ENCODE measurements at regions not wholly inside any gene's neighbourhood (a gene's known extent, or its start where the extent isn't known, plus 50 kb on each side); places are given as distances from the start of the nearest gene placed in this dataset.

DNA sequence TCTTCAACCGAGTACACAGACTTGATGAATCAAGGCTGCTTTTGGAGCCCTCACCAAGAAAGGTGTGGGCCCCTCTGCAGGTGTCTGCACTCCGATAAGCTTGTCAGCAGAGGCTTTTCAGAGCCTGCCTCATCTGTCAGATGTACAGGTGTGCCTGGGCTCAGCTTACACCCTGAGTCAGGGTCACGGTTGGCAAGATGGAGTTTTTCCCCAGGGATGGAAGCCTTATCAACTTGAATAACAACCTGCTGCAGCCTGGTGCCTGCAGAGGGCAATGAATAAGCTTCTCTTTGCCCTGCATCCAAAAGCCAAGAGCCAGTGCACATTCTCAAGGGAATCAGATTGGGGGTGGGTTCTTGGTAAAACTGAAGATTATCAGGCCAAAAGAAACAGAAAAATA, 427.1 kb downstream of the CD83 start:
- Histone ChIP-seq H4K20me1 (ENCODE audit: insufficient read depth) (no peaks in the 10 kb centered on the region), H3K9me2 (ENCODE audit: insufficient read depth, low read length) (no peaks in the 10 kb centered on the region), H3K79me2 (replicated peaks; ENCODE audit: insufficient read depth, low read length) (no peaks in the 10 kb centered on the region), H3K36me3 (ENCODE audit: insufficient read depth, low read length) (no peaks in the 10 kb centered on the region), H3K9me3 (ENCODE audit: low read length) (no peaks in the 10 kb centered on the region), H2AFZ (ENCODE audit: low read depth, low read length) (no peak overlapping the region), H3K9ac (ENCODE audit: low read length) (no peak overlapping the region), H3K27me3 (ENCODE audit: insufficient read depth, low read depth, low read length) (no peaks in the 10 kb centered on the region), H3K4me3 (ENCODE audit: low read length) (no peak overlapping the region), H3K27ac (ENCODE audit: low read length) (no peak overlapping the region), H3F3A (ENCODE audit: insufficient read depth, low read length, poor library complexity, severe bottlenecking) (peaks cover under 1% of the 10 kb centered on the region), H3K4me2 (ENCODE audit: low read length) (no peak overlapping the region)
- TF ChIP-seq POLR2AphosphoS5 (IDR thresholded peaks at IDR 0.05): no peak

DNA sequence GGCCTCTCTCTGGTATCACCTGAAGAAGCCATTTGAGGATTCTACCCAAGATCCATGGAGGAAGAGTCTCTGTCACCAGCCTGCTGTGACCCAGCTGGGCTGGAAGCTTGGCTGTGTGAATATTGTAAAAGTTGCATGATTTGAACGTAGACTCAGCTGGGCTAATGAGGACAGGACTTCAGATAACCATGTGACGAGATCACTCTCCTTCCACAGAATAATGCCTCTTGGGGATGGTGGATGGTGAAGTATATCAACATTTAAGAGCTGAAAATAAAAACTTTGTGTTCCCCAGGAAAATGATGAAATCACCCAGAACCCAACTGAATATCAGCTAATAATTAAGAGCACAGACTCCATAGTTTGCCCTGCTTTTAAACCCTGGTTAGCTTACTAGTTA, 427.9 kb downstream of the CD83 start:
- H3K79me2 ChIP-seq (replicated peaks; ENCODE audit: insufficient read depth, low read length): no peaks in the 10 kb centered on the region
- no peak overlapping the region for H3K27ac ChIP-seq (ENCODE audit: low read length)
- no peak overlapping the region for H3K9ac ChIP-seq (ENCODE audit: low read length)
- no peaks in the 10 kb centered on the region for H3K9me3 ChIP-seq (ENCODE audit: low read length)
- H4K20me1 ChIP-seq (ENCODE audit: insufficient read depth): no peaks in the 10 kb centered on the region
- H3K27me3 ChIP-seq (ENCODE audit: insufficient read depth, low read depth, low read length): no peaks in the 10 kb centered on the region
- H2AFZ ChIP-seq (ENCODE audit: low read depth, low read length): no peak overlapping the region
- TF ChIP-seq TAF1 (IDR thresholded peaks at IDR 0.05; ENCODE audit: low read depth): no peak
- no peak for TF ChIP-seq EP300 (conservative IDR thresholded peaks at IDR 0.05; ENCODE audit: poor library complexity, severe bottlenecking)
- TF ChIP-seq POLR2AphosphoS5 (IDR thresholded peaks at IDR 0.05): no peak
- no peak for TF ChIP-seq RAD21 (conservative IDR thresholded peaks at IDR 0.05)
- TF ChIP-seq EZH2 (IDR thresholded peaks at IDR 0.05; ENCODE audit: borderline replicate concordance, insufficient read depth, low read length, poor library complexity, severe bottlenecking): no peak
- TF ChIP-seq SMC3 (conservative IDR thresholded peaks at IDR 0.05; ENCODE audit: poor library complexity): no peak
- TF ChIP-seq, protein P1, sequence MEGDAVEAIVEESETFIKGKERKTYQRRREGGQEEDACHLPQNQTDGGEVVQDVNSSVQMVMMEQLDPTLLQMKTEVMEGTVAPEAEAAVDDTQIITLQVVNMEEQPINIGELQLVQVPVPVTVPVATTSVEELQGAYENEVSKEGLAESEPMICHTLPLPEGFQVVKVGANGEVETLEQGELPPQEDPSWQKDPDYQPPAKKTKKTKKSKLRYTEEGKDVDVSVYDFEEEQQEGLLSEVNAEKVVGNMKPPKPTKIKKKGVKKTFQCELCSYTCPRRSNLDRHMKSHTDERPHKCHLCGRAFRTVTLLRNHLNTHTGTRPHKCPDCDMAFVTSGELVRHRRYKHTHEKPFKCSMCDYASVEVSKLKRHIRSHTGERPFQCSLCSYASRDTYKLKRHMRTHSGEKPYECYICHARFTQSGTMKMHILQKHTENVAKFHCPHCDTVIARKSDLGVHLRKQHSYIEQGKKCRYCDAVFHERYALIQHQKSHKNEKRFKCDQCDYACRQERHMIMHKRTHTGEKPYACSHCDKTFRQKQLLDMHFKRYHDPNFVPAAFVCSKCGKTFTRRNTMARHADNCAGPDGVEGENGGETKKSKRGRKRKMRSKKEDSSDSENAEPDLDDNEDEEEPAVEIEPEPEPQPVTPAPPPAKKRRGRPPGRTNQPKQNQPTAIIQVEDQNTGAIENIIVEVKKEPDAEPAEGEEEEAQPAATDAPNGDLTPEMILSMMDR (IDR thresholded peaks at IDR 0.05; ENCODE audit: poor library complexity, severe bottlenecking): no peak
- TF ChIP-seq, protein P2, sequence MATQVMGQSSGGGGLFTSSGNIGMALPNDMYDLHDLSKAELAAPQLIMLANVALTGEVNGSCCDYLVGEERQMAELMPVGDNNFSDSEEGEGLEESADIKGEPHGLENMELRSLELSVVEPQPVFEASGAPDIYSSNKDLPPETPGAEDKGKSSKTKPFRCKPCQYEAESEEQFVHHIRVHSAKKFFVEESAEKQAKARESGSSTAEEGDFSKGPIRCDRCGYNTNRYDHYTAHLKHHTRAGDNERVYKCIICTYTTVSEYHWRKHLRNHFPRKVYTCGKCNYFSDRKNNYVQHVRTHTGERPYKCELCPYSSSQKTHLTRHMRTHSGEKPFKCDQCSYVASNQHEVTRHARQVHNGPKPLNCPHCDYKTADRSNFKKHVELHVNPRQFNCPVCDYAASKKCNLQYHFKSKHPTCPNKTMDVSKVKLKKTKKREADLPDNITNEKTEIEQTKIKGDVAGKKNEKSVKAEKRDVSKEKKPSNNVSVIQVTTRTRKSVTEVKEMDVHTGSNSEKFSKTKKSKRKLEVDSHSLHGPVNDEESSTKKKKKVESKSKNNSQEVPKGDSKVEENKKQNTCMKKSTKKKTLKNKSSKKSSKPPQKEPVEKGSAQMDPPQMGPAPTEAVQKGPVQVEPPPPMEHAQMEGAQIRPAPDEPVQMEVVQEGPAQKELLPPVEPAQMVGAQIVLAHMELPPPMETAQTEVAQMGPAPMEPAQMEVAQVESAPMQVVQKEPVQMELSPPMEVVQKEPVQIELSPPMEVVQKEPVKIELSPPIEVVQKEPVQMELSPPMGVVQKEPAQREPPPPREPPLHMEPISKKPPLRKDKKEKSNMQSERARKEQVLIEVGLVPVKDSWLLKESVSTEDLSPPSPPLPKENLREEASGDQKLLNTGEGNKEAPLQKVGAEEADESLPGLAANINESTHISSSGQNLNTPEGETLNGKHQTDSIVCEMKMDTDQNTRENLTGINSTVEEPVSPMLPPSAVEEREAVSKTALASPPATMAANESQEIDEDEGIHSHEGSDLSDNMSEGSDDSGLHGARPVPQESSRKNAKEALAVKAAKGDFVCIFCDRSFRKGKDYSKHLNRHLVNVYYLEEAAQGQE (IDR thresholded peaks at IDR 0.05; ENCODE audit: borderline replicate concordance): no peak
- TF ChIP-seq MXI1 (conservative IDR thresholded peaks at IDR 0.05; ENCODE audit: poor library complexity, severe bottlenecking): no peak
- H3F3A ChIP-seq (ENCODE audit: insufficient read depth, low read length, poor library complexity, severe bottlenecking): peaks cover 4% of the 10 kb centered on the region
- no peak overlapping the region for H3K4me2 ChIP-seq (ENCODE audit: low read length)
- H3K9me2 ChIP-seq (ENCODE audit: insufficient read depth, low read length): no peaks in the 10 kb centered on the region
- no peak overlapping the region for H3K4me3 ChIP-seq (ENCODE audit: low read length)
- H3K36me3 ChIP-seq (ENCODE audit: insufficient read depth, low read length): no peaks in the 10 kb centered on the region

DNA sequence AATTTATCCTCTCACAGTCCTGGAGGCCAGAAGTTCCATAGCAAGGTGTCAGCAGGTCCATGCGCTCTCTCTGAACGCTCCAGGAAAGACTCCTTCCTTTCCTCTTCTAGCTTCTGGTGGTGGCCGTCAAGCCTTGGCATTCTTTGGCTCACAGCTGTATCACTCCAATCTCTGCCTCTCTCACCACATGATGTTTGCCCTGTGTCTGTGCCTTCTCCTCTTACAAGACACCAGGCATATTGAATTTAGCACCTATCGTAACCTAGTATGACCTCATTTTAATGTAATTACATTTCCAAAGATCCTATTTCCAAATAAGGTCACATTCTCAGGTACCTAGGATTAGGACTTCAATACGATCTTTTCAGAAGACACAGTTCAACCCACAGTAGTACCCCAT, 428.5 kb downstream of the CD83 start:
- Histone ChIP-seq H3K9me2 (ENCODE audit: insufficient read depth, low read length) (no peaks in the 10 kb centered on the region), H3K27me3 (ENCODE audit: insufficient read depth, low read depth, low read length) (no peaks in the 10 kb centered on the region), H3K27ac (ENCODE audit: low read length) (no peak overlapping the region), H3K4me2 (ENCODE audit: low read length) (no peak overlapping the region), H3K9me3 (ENCODE audit: low read length) (no peaks in the 10 kb centered on the region), H3F3A (ENCODE audit: insufficient read depth, low read length, poor library complexity, severe bottlenecking) (peaks cover 4% of the 10 kb centered on the region), H4K20me1 (ENCODE audit: insufficient read depth) (no peaks in the 10 kb centered on the region), H3K9ac (ENCODE audit: low read length) (no peak overlapping the region), H2AFZ (ENCODE audit: low read depth, low read length) (no peak overlapping the region), H3K79me2 (replicated peaks; ENCODE audit: insufficient read depth, low read length) (no peaks in the 10 kb centered on the region), H3K36me3 (ENCODE audit: insufficient read depth, low read length) (no peaks in the 10 kb centered on the region), H3K4me3 (ENCODE audit: low read length) (no peak overlapping the region)
- TF ChIP-seq, protein P2 (IDR thresholded peaks at IDR 0.05; ENCODE audit: borderline replicate concordance): no peak
- TF ChIP-seq EP300 (conservative IDR thresholded peaks at IDR 0.05; ENCODE audit: poor library complexity, severe bottlenecking): no peak
- no peak for TF ChIP-seq TAF1 (IDR thresholded peaks at IDR 0.05; ENCODE audit: low read depth)
- no peak for TF ChIP-seq MXI1 (conservative IDR thresholded peaks at IDR 0.05; ENCODE audit: poor library complexity, severe bottlenecking)
- TF ChIP-seq POLR2AphosphoS5 (IDR thresholded peaks at IDR 0.05): no peak
